RPMI8226 (cell line): ENCODE measurements at regions not wholly inside any gene's neighbourhood (a gene's known extent, or its start where the extent isn't known, plus 50 kb on each side); places are given as distances from the start of the nearest gene placed in this dataset.

ENCODE experiments used
- DNase-seq: peaks from one replicate; pipeline ENCODE4 v3.0.0-alpha.2; 2015

DNA sequence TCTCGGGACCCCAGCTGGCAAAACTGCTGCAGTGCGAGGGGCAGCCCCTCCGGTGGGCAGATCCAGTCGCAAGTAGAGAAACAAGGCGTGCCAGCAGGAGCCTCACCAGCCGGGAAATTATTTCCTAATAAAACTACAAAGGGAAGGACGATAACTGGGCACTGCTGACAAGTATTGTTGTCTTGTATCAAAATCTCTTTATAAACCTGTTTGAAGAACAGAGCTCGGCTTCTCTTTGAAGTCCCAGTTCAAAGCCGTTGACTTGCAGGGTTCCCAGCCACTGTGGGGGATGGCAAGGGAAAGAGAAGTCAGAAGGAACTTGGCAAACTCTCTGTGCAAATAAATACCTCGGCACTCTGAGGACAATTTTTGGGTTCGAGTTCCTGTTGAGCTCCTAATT is 504.5 kb downstream of the CD83 start:
- no peak for DNase-seq

DNA sequence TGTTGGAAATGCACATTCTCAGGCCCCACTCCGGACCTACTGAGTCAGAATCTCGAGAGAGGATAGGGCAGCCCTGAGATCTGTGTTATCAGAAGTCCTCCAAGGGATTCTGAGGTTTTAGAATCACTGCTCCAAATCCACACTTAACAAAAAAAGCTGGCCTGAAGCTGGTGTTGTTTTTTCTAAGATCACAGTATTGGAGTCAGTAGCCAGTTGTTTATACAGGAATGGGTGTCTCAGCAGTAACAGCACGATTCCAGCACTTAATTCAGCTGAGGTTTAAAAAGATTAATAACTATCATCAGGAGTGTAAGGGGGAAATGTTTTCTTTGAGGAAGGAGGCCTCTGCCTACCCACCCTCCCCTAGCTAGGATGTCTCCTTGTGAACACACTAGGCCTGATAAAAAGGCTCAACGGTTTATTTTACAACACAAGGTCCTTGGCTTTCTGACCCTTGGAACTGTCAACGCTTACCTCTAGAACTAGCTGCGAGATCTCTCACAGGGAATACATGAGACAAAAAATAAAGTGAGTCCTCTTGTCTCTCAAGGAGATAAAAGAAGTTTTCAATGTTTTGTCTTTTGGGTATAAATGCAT is 505.4 kb downstream of the CD83 start:
- no peak for DNase-seq

DNA sequence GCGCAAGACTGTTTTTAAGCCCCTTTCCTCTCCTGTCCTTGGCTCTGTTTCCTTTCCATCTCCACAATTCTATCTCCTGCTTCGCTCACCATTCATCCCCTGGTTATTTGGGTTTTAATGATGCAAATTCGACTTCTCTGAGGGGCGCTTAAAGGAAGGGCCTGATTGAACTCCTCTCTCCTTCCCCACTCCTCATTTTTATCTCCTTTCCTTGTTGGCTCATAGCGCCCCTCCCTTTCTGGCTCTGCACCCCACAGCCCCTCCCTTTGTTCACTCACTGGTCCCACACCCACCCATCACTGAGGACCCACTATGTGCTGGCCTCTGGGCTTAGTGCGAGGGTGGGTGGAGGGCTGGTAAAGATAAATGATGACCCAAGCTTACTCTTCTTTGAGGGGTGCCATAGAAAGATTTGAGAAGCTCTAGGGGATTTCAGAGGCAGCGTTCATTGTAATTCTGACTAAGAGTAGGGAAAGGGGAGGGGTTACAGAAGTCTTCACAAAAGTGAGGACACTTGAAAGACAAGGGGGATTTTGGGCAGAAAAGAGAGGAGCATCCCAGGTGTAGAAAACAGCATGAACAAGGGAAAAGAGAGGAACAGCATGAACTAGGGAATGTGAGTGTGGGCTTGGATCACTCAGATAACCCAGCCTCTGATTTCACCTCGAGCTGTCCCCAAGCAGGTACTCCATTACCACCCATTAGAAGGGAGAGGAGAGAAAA is 507.8 kb downstream of the CD83 start:
- DNase-seq: no peak

DNA sequence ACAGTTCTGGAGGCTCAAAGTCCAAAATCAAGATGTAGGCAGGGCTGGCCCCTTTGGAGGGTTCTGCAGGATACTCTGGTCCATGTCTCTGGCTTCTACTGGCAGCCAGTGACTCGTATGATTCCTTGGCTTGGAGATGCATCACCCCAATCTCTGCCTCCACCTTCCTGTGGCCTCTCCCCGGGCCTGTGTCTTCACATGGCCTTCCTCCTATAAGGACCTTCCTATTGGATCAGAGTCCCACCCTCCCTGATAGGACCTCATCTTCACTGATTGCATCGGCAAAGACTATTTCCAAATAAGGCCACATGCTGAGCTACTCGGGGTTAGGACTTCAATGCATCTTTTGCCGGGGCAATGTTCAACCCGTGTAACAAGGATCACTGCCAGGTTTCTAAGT is 509.0 kb downstream of the CD83 start:
- no peak for DNase-seq

DNA sequence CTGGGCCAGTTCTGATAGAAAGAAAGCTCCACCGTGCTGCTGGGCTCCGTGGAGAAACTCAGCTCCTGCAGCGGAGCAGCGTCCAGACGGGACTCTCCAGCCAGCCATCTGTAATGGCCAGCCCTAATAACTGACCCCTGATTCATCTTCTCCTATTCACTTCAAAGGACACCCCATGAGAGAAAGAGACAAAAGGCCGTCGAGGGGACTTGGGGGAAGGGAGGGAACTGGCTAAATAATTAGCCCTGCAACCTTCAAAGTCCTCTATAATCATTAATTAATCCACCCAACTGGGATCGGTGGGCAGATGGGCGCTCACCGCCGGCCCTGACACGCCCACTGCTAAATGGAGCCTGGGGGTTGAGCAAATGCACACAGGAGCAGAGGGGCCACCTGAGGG is 512.4 kb downstream of the CD83 start:
- no peak for DNase-seq

DNA sequence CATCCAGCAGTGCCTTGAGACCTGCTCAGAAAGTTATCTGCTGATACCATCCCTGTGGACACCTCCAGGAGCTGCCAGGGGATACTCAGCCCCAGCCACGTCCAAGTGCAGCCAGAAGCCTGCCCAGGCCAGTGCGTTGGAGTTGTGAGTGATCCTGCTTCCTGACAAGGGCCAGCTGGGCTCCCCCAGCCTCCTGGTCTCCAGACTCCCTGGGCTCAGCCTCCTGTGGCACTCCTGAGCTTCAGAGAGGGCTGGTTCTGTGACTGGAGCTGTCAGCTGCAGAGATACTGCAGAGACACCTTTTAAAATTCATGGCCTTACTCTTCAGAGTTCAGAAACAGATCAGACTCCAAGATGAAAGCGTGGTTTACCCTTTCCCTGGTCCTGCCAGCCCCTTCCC is 515.9 kb downstream of the CD83 start:
- DNase-seq: no peak

DNA sequence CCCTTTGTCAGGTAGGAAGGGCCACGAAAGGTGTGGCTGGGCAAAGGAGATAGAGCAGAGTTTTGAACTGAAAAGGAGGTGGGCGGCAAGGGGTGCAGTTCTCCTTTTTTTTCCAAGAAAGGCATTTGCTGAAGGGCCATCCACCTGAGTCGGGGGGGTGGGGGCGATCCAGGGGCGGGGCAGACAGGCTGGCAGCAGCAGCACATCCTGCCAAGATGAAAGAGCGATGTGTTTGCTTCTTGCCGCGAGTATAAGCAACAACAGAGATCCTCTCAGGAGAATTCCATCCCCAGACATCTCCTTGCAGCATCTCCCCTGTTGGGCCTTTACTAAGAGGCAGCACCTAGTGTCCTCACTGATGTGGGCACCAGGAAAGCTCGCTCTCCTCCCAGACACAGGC is 516.5 kb downstream of the CD83 start:
- DNase-seq: no peak

DNA sequence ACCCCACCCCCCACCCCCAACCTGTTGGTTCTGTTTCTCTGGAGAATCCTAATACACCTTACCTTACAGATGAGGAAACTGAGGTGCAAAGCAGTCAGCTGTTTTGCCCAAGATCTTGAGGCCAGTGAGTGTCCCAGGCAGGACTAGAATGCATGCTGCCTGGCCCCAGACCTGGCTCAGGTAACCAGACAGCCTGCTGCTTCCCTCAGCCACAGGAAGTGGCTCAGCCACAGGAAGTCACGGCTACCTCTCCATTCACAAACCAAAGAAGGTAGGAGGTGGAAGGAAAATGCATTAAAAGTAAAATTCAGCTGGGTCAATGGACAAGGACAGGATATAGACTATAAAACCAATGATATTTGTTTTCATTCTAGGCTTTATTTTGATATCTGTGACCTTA is 517.6 kb downstream of the CD83 start:
- peak; percentile 68 for DNase-seq

DNA sequence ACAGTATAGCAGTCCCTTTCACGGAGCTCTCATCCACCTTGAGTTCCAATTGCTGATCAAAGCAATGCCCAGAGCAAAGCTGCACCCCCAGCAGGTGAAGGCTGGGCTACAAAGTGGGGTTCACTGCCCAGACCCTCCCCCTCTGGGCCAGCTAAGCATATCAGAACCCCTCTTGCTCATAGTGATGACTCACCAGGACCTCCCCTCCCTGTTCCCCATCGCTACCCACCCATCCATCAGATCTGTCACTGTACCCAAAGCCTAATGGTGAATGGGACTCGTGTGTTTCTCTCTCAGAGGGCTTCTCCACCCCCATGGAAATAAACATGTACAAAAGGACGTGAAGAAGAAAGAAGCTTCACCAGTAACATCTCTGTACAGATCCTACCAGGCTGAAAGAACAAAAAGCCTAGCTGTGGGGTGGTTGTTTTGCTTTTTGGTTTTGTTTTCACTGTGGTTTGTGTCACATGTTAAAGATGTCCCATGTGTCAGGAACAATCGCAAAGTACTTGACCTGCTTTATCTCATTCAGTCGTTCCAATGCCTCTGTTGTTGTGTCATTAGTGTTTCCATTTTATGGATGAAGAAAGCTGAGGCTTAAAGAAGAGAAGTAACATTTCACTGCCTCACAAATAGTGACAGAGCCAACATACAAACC is 518.5 kb downstream of the CD83 start:
- peak; percentile 11 for DNase-seq

DNA sequence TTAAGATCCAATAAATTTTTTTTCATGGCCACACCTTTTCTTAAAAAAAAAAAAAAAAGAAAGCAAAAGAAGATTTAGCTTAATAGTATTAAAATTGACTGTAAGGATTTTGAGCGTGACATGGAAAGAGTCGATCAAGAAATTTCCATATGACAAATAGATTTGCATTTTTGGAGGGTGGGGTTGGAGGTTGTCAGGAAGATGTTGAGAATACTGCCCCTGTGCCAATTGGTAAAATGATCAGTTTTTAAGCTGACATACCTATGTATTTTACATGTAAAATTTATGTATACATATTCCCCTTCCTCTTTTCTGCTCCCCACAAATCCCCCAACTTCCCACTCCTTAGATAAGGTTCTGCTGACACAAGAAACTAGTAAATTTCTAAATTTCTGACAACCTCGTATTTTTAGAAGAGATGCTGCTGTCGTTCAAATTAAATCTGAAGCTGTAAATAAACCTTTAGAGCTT is 520.9 kb downstream of the CD83 start:
- no peak for DNase-seq

DNA sequence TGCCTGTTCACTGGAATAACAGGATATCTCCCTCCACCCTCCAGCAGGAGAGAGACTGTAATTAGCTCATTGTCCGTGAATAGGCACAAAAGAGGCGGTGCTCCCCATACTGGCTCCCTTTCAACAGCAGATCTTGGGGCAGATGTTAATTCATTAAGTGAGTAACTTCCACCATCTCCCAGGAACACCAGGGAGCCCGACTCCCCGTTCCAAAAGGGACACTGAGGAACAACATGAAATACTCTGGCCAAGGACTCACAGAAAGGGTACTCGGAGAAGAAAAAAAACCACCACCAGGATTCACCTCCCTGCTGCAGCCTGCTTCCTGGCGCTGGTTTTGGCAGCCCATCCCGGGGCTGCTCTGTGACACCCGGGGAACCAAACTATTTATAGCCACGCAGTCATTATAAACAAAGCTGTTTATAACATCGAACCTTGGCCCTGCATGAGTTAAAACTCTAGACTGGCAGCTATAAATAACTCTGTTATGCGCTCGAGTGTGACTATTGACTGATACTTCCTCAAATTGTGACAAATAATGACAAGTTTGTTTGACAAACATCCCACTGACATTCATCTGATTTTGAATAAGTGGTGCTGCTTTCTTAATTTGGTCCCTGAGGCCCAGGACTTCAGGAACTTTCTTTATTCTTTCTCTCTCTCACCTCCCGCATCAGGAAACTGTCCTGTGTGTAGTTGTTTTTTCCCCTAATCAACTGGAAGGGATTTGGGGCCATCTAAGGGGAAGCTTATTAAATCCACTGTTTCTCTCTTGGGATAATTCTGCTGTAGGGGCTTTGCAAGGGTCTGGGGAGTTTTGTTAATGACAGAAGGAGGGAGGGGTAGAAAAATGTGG is 521.6 kb downstream of the CD83 start:
- DNase-seq: peak; percentile 67

DNA sequence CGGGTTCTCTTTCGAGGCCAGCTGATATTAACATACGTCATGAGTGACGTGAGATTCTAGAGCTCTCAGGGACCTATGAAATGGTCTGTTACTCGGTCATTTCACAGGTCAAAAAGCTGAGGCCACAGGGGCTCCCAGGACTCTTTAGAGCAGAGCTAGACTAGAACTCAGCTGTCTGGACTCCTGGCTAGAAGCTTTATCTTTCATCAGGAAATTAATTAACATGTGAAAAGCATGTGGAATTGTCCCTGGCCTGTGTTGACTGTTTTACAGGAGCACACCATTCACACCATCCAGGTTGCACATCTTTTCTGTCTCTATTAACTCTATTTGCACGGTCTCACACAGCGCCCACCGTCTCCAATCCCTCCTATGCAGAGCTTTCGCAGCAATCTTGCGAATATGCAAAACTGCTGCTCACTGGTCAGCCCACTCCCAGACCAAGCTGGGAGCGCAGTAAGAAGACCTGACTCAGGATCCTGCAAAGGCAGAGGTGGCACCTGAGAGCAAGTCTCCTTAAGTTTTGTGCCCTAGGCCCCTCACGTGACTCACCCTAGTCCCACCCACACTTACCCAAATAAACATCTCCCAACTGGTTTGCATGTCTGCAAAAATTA is 522.5 kb downstream of the CD83 start:
- peak; percentile 68 for DNase-seq

DNA sequence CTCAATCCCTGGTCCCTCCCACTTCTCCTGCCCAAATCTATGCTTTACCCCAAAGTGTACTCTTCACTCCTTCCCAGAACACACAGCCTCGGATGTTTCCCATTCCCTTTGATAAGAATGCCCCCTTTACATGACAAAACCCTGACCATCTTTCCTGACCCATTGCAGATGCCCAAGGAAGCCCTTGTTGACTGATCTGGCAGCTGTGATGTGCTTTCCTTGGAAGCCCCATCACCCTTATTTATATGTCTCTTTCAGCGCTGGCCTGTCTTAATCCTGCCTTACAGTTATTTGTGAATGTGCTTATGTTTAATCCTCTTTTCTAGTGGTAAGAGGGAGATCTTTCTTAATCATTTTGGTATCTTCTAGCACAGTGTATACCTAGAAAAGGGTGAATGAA is 523.1 kb downstream of the CD83 start:
- DNase-seq: no peak

DNA sequence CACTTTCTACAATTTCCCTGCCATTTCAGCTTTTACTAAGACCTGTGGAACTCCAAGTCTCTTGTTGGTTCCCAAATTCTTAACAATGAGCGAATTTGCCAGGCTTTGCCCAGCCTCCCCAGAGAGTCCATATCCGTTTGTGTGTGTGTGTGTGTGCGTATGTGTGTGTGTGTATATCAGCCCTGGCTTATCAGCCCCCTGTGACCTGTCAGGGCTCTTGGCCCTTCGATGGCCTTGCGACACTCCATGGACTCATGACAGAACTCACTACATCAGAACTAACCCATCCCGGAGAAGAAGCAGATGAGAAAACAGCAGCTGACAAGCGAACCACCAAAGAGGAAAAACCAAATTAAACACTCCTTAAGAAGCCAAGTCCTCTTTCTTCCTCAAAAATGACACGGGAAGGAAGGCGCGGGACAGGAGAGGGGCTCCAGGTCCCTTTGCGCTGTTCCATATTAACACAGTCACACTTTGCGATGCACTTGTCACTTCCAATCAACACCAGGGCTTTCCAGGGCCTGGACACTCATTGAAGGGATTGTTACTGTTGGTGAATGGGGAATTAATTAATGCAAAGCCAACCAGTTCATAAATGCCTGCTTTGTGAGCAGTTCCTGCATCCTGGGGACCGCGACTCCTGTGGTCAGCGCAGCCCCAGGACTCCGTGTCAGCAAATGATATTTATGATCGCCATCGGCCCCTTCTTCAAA is 524.0 kb downstream of the CD83 start:
- no peak for DNase-seq

DNA sequence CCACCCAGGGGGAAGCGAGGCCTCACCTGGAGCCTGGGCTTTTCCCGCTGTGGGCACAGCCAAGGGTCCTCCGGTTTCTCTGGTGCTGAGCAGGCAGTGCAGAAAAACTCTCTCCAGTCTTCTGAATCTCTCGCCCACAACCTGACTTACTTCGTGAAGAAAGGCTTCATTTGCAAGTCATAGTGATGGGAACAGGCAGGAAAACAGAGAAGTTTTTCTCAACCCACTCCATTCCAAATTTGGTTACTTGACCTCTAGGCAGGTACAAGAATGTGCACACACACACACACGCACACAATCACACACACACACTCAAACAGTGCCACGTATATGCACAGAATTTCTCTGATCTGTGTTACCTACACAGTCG is 524.5 kb downstream of the CD83 start:
- DNase-seq: no peak

DNA sequence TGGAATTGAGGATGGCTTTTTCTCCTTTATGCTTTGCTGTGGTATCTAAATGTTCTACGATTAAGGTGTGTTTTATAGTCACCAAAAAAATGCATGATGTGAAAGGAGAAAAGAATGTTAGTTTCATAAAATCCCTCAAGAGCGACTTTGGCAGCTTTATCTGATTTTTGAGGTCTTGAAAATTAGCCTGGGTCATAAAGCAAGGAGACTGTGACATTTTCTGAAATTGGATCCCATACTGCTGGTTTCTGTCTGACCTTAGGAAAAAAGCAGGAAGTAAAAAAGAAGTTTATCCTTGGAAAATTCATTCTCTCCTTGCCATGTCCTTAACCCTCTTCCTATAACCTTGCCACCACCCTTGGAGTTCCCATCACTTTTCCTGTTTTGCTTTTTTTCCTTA is 525.3 kb downstream of the CD83 start:
- DNase-seq: no peak

DNA sequence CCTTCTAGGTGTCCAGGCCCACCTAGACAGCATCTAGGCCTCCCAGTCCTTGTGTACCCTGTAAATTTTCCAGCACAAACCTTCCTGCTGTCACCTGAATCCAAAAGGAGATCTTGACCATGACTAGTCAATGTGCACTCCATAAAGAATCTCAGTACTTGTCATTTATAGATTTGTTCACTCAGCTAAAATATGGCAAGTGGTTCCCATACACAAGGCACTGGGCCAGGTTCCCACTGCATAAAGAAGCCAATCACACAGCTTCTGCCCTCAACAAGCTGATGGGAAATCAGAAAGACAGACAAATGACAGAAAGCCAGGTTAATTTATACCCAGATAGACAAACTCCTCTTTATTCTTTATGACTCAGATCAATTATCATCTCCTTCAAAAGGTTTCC is 526.8 kb downstream of the CD83 start:
- peak; percentile 42 for DNase-seq

DNA sequence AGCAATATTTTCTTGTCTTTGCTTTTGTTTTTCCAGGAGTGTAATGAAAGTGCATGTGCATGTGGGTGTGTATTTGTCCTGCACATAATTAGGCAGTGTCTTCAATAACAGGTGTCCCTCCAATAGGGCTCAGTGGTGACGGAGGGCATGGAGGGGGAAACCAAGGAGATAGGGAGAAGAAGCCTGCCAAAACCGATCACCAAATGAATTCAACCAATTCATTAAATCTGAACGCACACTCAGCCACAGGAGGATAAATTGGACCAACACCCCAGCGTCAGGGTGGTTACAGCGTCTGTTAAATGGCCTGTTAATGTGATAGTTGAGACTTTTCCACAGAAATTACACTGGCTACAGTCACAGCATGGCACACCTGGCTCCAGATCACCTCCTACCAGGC is 527.6 kb downstream of the CD83 start:
- DNase-seq: no peak

DNA sequence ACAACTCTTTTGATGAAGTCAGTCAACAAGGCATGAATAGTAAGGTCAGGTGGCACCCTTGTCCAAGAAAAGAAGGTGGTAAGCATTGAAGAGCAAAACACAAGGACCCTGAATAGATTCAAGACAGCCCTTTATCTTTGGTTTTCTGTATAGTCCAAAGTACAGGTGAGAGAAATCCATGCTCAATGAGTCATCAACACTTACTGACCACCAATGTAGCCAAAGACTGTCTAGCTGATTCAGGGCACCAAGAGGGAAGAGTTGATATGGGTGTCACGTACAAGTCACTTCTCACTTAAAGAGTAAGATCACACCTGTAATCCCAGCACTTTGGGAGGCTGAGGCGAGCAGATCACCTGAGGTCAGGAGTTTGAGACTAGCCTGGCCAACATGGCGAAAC is 528.3 kb downstream of the CD83 start:
- no peak for DNase-seq

DNA sequence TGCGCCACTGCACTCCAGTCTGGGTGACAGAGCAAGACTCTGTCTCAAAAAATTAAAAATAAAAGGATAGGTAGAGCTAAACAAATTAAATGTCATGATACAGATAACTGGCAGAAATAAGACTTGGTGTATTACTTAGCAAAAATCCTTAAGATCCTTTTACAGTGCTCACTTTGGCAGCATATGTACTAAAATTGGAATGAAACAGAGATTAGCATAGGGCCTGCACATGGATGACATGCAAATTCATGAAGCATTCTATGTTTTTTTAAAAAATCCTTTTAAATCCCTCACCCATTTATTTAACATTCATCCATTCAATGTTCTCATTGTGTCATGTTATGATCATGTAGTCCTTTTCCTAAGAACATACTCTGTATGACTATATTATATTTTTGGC is 528.8 kb downstream of the CD83 start:
- no peak for DNase-seq

DNA sequence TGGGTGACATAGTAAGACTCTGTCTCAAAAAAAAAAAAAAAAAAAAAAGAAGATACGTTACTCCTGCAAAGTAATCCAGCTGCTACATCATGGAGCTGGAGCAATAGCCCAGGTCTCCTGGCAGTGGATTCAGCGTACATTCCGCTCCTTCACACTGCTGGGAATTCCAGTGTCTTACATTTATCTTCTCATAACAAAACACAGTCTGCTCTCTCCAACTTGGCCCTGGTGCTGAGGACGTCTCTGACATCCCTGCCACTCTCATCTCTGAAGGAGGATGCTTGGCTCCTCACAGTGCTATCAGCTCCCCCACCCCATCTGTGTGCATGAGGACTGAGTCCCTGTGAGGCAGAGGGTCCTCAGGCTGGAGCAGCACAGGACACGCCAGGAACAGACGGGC is 529.8 kb downstream of the CD83 start:
- DNase-seq: no peak

DNA sequence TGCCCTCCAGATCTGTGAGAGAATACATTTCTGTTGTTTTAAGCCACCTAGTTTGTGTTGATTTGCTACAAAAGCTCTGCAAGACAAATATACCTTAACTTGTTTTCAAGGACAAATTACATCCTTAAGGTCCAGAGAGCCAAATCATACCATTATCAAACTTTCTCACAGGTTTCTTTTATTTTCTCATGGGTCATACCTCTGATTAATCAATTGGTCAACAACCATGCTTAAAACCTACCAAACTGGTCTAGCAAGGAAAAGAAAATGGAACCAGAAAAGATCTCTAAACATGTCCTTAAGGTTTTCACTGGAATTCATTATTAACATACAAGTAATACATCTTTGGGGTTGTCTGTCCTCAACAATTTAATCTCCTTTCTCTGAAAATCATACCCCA is 535.0 kb downstream of the CD83 start:
- DNase-seq: no peak
